ENCODE measurements at regions not wholly inside any gene's neighbourhood (a gene's known extent, or its start where the extent isn't known, plus 50 kb on each side); places are given as distances from the start of the nearest gene placed in this dataset.

GRCh38 chr4:130545596-130545995, 1449.6 kb downstream of the C4orf33 start:
- no peak for ATAC-seq (ENCODE audit: low read depth)
- Mint-ChIP-seq H3K27me3 (no peaks in the 10 kb centered on the region), H3K27ac (no peak overlapping the region), H3K9me3 (peaks cover 2% of the 10 kb centered on the region), H3K4me1 (no peaks in the 10 kb centered on the region), H3K36me3 (ENCODE audit: low read depth) (no peaks in the 10 kb centered on the region), H3K4me3 (no peak overlapping the region)
- POLR2A ChIA-PET: no interaction called here
- no peak for TF ChIP-seq CTCF (IDR thresholded peaks at IDR 0.05)
- intact Hi-C loops (cut with micrococcal nuclease): no loop called here
- no peak for DNase-seq
- CTCF ChIA-PET: no interaction called here

GRCh38 chr4:130559268-130559667, 1463.3 kb downstream of the C4orf33 start:
- CTCF ChIA-PET: no interaction called here
- ATAC-seq (ENCODE audit: low read depth) (no peak), DNase-seq (no peak)
- Mint-ChIP-seq H3K9me3 (peaks cover 10% of the 10 kb centered on the region), H3K27ac (no peak overlapping the region), H3K27me3 (no peaks in the 10 kb centered on the region), H3K36me3 (ENCODE audit: low read depth) (no peaks in the 10 kb centered on the region), H3K4me1 (no peaks in the 10 kb centered on the region), H3K4me3 (no peak overlapping the region)
- POLR2A ChIA-PET: no interaction called here
- TF ChIP-seq CTCF (IDR thresholded peaks at IDR 0.05): no peak
- intact Hi-C loops (cut with micrococcal nuclease): no loop called here

DNA sequence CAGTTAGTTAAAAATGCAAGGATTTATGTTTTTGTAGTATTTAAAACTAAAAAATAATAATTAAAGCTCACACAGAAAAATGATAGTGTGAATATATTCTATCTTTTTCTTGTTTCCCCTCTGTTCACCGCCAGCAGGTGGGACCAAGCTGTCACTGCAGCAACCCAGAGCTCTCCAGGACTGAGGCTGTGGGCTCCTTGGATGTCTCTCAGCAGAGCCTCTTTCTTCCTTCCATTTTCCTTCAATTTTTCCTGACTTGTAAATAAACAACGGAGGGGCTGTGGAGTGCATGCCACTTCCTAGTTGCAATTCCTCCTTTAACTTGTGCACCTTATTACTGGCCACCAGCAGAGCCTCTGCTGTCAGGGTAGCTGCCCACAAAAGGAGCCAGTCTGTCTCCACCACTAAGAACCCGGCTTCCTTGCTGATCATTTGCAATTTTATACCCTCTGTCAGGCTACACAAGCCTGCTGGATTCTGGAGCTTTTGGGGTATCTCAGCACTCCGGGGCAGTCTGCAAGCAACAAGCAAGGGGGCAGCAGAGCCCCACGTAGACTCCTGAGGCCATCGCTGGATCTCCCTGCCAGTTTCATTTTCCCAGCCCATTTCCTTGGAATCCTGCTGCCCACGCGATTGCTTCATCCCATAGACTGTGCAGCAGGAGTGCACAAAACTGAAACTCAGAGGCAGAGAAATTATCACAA, 1467.4 kb downstream of the C4orf33 start:
- H3K27ac Mint-ChIP-seq: no peak overlapping the region
- no peaks in the 10 kb centered on the region for H3K4me1 Mint-ChIP-seq
- H3K27me3 Mint-ChIP-seq: no peaks in the 10 kb centered on the region
- no peaks in the 10 kb centered on the region for H3K36me3 Mint-ChIP-seq (ENCODE audit: low read depth)
- intact Hi-C loops (cut with micrococcal nuclease): no loop called here
- TF ChIP-seq CTCF (IDR thresholded peaks at IDR 0.05): no peak
- ChIA-PET CTCF (no interaction called here), POLR2A (no interaction called here)
- H3K9me3 Mint-ChIP-seq: peaks cover 9% of the 10 kb centered on the region
- no peak overlapping the region for H3K4me3 Mint-ChIP-seq
- DNase-seq (no peak), ATAC-seq (ENCODE audit: low read depth) (no peak)

GRCh38 chr4:130563889-130564418, 1468.0 kb downstream of the C4orf33 start:
- no peak for TF ChIP-seq CTCF (IDR thresholded peaks at IDR 0.05)
- Mint-ChIP-seq H3K27ac (no peak overlapping the region), H3K27me3 (no peaks in the 10 kb centered on the region), H3K4me1 (no peaks in the 10 kb centered on the region), H3K36me3 (ENCODE audit: low read depth) (no peaks in the 10 kb centered on the region), H3K4me3 (no peak overlapping the region), H3K9me3 (peaks cover 7% of the 10 kb centered on the region)
- intact Hi-C loops (cut with micrococcal nuclease): no loop called here
- DNase-seq: no peak
- POLR2A ChIA-PET: no interaction called here
- ATAC-seq (ENCODE audit: low read depth): no peak
- CTCF ChIA-PET: no interaction called here

- Mint-ChIP-seq H3K9me3 (peaks cover 10% of the 10 kb centered on the region), H3K27me3 (no peaks in the 10 kb centered on the region), H3K36me3 (ENCODE audit: low read depth) (no peaks in the 10 kb centered on the region), H3K4me1 (no peaks in the 10 kb centered on the region), H3K27ac (no peak overlapping the region), H3K4me3 (no peak overlapping the region)
- no peak for ATAC-seq (ENCODE audit: low read depth)
- CTCF ChIA-PET: no interaction called here
- DNase-seq: no peak
- intact Hi-C loops (cut with micrococcal nuclease): no loop called here
- TF ChIP-seq CTCF (IDR thresholded peaks at IDR 0.05): no peak
- POLR2A ChIA-PET: no interaction called here
Observed at GRCh38 chr4:130568746-130569145, 1472.8 kb downstream of the C4orf33 start.

Measured in activated B cell treated with CpG ODN at 0.5 μM for 24 hours (primary cell).